ENCODE measurements at regions not wholly inside any gene's neighbourhood (a gene's known extent, or its start where the extent isn't known, plus 50 kb on each side); places are given as distances from the start of the nearest gene placed in this dataset.
A peak's percentile ranks its signal among the peaks of the same experiment; 100 is the strongest.

DNA sequence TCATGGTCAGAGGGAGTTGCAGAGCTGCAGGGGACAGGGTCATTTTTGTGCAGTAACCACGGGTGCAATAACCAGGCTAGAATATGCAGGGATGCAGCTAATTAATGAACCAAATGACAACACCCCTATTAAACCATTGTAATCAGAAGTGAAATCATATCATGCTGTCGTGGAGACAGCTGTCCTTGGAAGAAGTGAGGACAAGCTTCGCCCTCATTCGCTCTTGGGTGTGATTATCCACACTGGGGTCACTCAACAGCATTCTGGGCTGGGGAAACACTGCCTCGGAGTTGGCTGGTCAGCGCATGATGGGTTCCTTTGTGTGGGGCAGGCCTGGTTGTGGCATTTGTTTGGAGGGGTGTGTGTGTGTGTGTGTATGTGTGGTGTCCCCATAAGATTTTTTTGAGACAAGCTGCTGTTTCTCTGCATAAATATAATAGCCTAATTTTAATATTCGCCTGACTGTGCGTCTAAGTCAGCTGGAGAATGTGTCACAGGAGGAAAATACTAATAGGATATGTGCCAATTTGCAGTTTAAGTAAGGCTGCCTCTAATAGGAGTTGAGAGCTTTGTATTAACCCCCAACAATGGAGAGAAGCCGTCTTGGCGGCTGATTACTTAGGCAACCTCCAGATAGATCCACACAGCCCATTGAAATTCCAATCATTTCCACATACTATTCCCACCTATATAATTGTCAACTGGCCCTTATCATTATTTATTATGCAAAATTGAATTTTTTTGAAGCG is 149.4 kb downstream of the DNAJB6 start (continued):
- TF ChIP-seq, protein P1, sequence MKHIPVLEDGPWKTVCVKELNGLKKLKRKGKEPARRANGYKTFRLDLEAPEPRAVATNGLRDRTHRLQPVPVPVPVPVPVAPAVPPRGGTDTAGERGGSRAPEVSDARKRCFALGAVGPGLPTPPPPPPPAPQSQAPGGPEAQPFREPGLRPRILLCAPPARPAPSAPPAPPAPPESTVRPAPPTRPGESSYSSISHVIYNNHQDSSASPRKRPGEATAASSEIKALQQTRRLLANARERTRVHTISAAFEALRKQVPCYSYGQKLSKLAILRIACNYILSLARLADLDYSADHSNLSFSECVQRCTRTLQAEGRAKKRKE (CRISPR knock-in tag; IDR thresholded peaks at IDR 0.05; ENCODE audit: low read depth): no peak
- no peak for TF ChIP-seq SMC3 (IDR thresholded peaks at IDR 0.05)
- no peak for TF ChIP-seq NPAS2 (CRISPR knock-in tag; IDR thresholded peaks at IDR 0.05; ENCODE audit: borderline replicate concordance)

DNA sequence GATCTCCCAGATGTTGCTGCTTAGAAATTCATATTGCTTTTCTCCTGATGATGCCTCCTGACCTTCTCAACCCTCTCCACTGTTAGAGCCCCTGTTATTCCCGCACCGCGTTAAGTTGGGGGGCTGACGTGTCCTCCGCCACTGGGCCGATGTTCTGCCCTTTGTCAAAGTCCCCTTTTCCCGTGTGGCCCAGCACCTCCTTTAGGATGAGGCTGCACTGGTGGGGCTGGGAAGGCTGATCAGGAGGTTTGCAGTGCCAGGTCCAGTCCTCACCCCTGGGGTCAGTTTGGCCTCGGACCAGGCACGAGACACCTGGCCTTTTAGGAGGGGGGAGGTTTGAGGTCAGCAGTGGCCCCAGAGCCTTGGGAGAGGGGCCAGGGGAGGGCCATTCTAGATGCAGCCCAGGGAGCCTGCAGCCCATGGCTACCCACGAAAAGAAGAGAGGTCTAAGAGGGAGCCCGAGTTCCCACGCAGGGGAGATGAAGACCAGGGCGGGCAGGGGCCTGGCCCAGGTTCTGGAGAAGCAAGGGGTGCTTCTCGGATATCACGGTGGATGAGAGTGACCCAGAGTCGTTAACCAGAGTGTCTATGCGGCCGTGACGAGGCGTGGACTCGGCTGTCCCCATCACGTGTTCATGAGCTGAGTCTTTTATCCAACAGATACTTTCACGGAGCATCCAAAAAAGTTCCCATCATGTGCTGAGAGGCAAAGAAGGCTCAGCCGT is 150.4 kb downstream of the DNAJB6 start:
- Histone ChIP-seq H3K4me1 (peaks cover 19% of the 10 kb centered on the region), H3K4me2 (no peak overlapping the region), H3K9me3 (peaks cover 7% of the 10 kb centered on the region; the same call in 2 of the 3 replicates), H3K27ac (peak overlapping the region in 1 of 2 experiments; percentile 60; a peak in 1 of 6 replicates), H3K4me3 (no peak overlapping the region)
- POLR2A ChIA-PET: no interaction called here
- CTCF ChIA-PET: no interaction called here
- no peak for TF ChIP-seq BHLHE40 (IDR thresholded peaks at IDR 0.05; ENCODE audit: low read depth, low read length)
- TF ChIP-seq RARB (CRISPR knock-in tag; IDR thresholded peaks at IDR 0.05): no peak
- no peak for TF ChIP-seq CBX2 (IDR thresholded peaks at IDR 0.05; ENCODE audit: borderline replicate concordance, low read depth)
- TF ChIP-seq JUN (IDR thresholded peaks at IDR 0.05): no peak
- TF ChIP-seq ESRRA (IDR thresholded peaks at IDR 0.05; ENCODE audit: borderline replicate concordance, low read length): no peak
- no peak for TF ChIP-seq RCOR1 (IDR thresholded peaks at IDR 0.05; ENCODE audit: low read depth, low read length)
- TF ChIP-seq, protein P2, sequence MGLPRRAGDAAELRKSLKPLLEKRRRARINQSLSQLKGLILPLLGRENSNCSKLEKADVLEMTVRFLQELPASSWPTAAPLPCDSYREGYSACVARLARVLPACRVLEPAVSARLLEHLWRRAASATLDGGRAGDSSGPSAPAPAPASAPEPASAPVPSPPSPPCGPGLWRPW (IDR thresholded peaks at IDR 0.05): no peak
- TF ChIP-seq PHF8 (IDR thresholded peaks at IDR 0.05; ENCODE audit: borderline replicate concordance, low read depth): no peak
- no peak for TF ChIP-seq HMGXB4 (CRISPR knock-in tag; IDR thresholded peaks at IDR 0.05; ENCODE audit: borderline replicate concordance)
- TF ChIP-seq ZNF302 (CRISPR knock-in tag; IDR thresholded peaks at IDR 0.05): no peak
- no peak for TF ChIP-seq SMC3 (IDR thresholded peaks at IDR 0.05)
- TF ChIP-seq POLR2AphosphoS2 (conservative IDR thresholded peaks at IDR 0.05; ENCODE audit: low read length): no peak
- no peak for TF ChIP-seq EP300 (IDR thresholded peaks at IDR 0.05)
- DNase-seq (ENCODE audit: low read depth in 1 of 2, low spot score in 1 of 2) (no peak), FAIRE-seq (no peak), ATAC-seq (no peak)
- WGBS (ENCODE audit: missing lambda C conversion rate): 90% methylated on average over 24 of the region's 24 CpGs

DNA sequence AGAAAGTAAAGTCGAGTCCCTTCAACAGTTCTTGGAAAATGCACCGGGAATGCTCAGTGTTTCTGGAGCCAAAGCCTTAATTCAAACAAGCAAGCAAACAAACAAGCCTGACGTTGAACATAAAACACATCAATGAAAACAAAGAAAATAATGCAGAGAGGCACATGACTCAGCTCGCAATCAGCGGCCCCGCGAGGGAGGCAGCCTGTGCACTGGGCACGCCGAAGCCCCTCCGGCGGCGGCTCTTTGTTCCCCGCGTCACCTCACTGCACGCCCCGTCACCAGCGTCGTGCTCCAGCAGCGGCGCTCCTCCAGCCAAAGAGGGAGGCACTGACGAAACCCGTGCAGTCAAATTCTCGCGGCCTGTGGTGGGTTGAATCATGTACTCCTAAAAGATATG is 151.5 kb downstream of the DNAJB6 start:
- peak overlapping the region; percentile 60; a peak in 4 of 6 replicates for H3K27ac ChIP-seq
- FAIRE-seq: no peak

More for the DNA sequence above, 151.5 kb downstream of the DNAJB6 start:
- TF ChIP-seq GATA3 (IDR thresholded peaks at IDR 0.05; ENCODE audit: borderline replicate concordance) (no peak), KDM1A (IDR thresholded peaks at IDR 0.05; ENCODE audit: low read depth) (no peak), ZC3H11A (IDR thresholded peaks at IDR 0.05) (no peak), HMGXB4 (CRISPR knock-in tag; IDR thresholded peaks at IDR 0.05; ENCODE audit: borderline replicate concordance) (no peak), CHD2 (IDR thresholded peaks at IDR 0.05; ENCODE audit: low read length, partially characterized antibody) (no peak), HOXA7 (CRISPR knock-in tag; IDR thresholded peaks at IDR 0.05) (no peak), RAD21 (conservative IDR thresholded peaks at IDR 0.05 in 1 of 2, IDR thresholded peaks at IDR 0.05 in 1 of 2) (no peak), NPAS2 (CRISPR knock-in tag; IDR thresholded peaks at IDR 0.05; ENCODE audit: borderline replicate concordance) (no peak), MAX (IDR thresholded peaks at IDR 0.05) (peak; percentile 46; the same call in 1 of the 2 replicates), FOSL2 (IDR thresholded peaks at IDR 0.05) (no peak), FOSL2 (CRISPR knock-in tag; IDR thresholded peaks at IDR 0.05) (peak; percentile 47)
- TF ChIP-seq, protein P3, sequence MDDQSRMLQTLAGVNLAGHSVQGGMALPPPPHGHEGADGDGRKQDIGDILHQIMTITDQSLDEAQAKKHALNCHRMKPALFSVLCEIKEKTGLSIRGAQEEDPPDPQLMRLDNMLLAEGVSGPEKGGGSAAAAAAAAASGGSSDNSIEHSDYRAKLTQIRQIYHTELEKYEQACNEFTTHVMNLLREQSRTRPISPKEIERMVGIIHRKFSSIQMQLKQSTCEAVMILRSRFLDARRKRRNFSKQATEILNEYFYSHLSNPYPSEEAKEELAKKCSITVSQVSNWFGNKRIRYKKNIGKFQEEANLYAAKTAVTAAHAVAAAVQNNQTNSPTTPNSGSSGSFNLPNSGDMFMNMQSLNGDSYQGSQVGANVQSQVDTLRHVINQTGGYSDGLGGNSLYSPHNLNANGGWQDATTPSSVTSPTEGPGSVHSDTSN (IDR thresholded peaks at IDR 0.05): no peak
- DNase-seq (ENCODE audit: low read depth in 1 of 2, low spot score in 1 of 2): peak in 1 of 2 experiments; percentile 39
- POLR2A ChIA-PET: no interaction called here
- H3K4me2 ChIP-seq: peak overlapping the region; percentile 29; the same call in 1 of the 3 replicates
- no peak overlapping the region for H3K4me3 ChIP-seq
- peaks cover 19% of the 10 kb centered on the region for H3K4me1 ChIP-seq
- WGBS (ENCODE audit: missing lambda C conversion rate): 62% methylated on average over 24 of the region's 24 CpGs
- CTCF ChIA-PET: interaction anchor here (0.6 kb wide), 1 partner anchor 297 kb away, joined by 3 read pairs; no protein-coding TSS in a partner anchor
- peaks cover 7% of the 10 kb centered on the region; the same call in 2 of the 3 replicates for H3K9me3 ChIP-seq
- peak in 1 of 2 experiments; percentile 28; a peak in 2 of 6 replicates for ATAC-seq
